ENCODE measurements at regions not wholly inside any gene's neighbourhood (a gene's known extent, or its start where the extent isn't known, plus 50 kb on each side); places are given as distances from the start of the nearest gene placed in this dataset.

DNA sequence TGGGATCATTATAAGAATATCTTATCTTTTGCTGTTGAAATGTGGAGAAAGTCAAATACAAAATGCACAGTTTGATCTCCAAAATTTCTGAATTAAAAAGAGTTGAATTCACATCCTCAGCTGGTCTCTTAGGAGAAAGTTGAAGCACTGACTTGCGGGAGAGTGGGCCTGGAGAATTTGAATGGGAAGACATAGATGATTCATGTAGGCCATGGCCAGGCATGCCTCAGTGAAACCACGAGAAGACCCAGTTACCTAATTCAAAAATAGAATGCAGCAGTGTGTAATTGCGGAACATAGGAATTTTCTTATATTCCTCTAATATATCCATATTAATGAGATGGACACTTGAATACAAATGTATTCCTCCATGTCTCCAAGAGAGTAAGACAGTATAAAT lies 53.0 kb upstream of the DTNBP1 start:
- TF ChIP-seq, protein P1, sequence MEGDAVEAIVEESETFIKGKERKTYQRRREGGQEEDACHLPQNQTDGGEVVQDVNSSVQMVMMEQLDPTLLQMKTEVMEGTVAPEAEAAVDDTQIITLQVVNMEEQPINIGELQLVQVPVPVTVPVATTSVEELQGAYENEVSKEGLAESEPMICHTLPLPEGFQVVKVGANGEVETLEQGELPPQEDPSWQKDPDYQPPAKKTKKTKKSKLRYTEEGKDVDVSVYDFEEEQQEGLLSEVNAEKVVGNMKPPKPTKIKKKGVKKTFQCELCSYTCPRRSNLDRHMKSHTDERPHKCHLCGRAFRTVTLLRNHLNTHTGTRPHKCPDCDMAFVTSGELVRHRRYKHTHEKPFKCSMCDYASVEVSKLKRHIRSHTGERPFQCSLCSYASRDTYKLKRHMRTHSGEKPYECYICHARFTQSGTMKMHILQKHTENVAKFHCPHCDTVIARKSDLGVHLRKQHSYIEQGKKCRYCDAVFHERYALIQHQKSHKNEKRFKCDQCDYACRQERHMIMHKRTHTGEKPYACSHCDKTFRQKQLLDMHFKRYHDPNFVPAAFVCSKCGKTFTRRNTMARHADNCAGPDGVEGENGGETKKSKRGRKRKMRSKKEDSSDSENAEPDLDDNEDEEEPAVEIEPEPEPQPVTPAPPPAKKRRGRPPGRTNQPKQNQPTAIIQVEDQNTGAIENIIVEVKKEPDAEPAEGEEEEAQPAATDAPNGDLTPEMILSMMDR (conservative IDR thresholded peaks at IDR 0.05; ENCODE audit: low read depth in 2 of 2): no peak
- TF ChIP-seq, protein P2, sequence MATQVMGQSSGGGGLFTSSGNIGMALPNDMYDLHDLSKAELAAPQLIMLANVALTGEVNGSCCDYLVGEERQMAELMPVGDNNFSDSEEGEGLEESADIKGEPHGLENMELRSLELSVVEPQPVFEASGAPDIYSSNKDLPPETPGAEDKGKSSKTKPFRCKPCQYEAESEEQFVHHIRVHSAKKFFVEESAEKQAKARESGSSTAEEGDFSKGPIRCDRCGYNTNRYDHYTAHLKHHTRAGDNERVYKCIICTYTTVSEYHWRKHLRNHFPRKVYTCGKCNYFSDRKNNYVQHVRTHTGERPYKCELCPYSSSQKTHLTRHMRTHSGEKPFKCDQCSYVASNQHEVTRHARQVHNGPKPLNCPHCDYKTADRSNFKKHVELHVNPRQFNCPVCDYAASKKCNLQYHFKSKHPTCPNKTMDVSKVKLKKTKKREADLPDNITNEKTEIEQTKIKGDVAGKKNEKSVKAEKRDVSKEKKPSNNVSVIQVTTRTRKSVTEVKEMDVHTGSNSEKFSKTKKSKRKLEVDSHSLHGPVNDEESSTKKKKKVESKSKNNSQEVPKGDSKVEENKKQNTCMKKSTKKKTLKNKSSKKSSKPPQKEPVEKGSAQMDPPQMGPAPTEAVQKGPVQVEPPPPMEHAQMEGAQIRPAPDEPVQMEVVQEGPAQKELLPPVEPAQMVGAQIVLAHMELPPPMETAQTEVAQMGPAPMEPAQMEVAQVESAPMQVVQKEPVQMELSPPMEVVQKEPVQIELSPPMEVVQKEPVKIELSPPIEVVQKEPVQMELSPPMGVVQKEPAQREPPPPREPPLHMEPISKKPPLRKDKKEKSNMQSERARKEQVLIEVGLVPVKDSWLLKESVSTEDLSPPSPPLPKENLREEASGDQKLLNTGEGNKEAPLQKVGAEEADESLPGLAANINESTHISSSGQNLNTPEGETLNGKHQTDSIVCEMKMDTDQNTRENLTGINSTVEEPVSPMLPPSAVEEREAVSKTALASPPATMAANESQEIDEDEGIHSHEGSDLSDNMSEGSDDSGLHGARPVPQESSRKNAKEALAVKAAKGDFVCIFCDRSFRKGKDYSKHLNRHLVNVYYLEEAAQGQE (IDR thresholded peaks at IDR 0.05; ENCODE audit: unreplicated experiment): no peak
- TF ChIP-seq POLR2AphosphoS5 (IDR thresholded peaks at IDR 0.05; ENCODE audit: low read depth): no peak
- TF ChIP-seq EZH2phosphoT487 (IDR thresholded peaks at IDR 0.05; ENCODE audit: unreplicated experiment): no peak
- no peak for TF ChIP-seq EZH2 (IDR thresholded peaks at IDR 0.05; ENCODE audit: low read depth, unreplicated experiment)
- no peak for TF ChIP-seq CREB1 (CRISPR knock-in tag; IDR thresholded peaks at IDR 0.05; ENCODE audit: low read depth)
- TF ChIP-seq ZNF331 (CRISPR knock-in tag; IDR thresholded peaks at IDR 0.05; ENCODE audit: low read depth): no peak
- TF ChIP-seq NANOG (IDR thresholded peaks at IDR 0.05; ENCODE audit: borderline replicate concordance): no peak
- no peak for TF ChIP-seq STAT1 (IDR thresholded peaks at IDR 0.05; ENCODE audit: unreplicated experiment)
- TF ChIP-seq, protein P3, sequence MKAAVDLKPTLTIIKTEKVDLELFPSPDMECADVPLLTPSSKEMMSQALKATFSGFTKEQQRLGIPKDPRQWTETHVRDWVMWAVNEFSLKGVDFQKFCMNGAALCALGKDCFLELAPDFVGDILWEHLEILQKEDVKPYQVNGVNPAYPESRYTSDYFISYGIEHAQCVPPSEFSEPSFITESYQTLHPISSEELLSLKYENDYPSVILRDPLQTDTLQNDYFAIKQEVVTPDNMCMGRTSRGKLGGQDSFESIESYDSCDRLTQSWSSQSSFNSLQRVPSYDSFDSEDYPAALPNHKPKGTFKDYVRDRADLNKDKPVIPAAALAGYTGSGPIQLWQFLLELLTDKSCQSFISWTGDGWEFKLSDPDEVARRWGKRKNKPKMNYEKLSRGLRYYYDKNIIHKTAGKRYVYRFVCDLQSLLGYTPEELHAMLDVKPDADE (IDR thresholded peaks at IDR 0.05): no peak
- no peak for TF ChIP-seq JUNB (IDR thresholded peaks at IDR 0.05; ENCODE audit: unreplicated experiment)
- no peak for TF ChIP-seq ZNF114 (CRISPR knock-in tag; IDR thresholded peaks at IDR 0.05)
- no peak for TF ChIP-seq ZNF462 (CRISPR knock-in tag; IDR thresholded peaks at IDR 0.05)
